Hematopoietic multipotent progenitor cell treated with erythropoietin and hydrocortisone succinate and interleukin-3 and kit ligand, for 15 days (in vitro differentiated cells): ENCODE measurements at regions not wholly inside any gene's neighbourhood (a gene's known extent, or its start where the extent isn't known, plus 50 kb on each side); places are given as distances from the start of the nearest gene placed in this dataset.

ENCODE experiments used
- DNase-seq: peaks from one replicate; pipeline ENCODE4 v3.0.0-alpha.2; 2015; ENCODE audit warnings: low spot score

GRCh38 chr11:91756829-91757480 is 467.7 kb upstream of the FAT3 start:
- DNase-seq = no peak

GRCh38 chr11:91755951-91756707 is 468.5 kb upstream of the FAT3 start:
- DNase-seq = no peak

GRCh38 chr11:91755526-91755925 is 469.1 kb upstream of the FAT3 start:
- no peak for DNase-seq

GRCh38 chr11:91749251-91749650 is 475.4 kb upstream of the FAT3 start:
- no peak for DNase-seq

GRCh38 chr11:91742155-91742554 is 482.5 kb upstream of the FAT3 start:
- no peak for DNase-seq

- DNase-seq = no peak
Measured at GRCh38 chr11:91731051-91731450, 493.6 kb upstream of the FAT3 start.

- no peak for DNase-seq
Measured at GRCh38 chr11:91730620-91731019, 494.0 kb upstream of the FAT3 start.

GRCh38 chr11:91730057-91730456 is 494.6 kb upstream of the FAT3 start:
- DNase-seq = no peak

- no peak for DNase-seq
Measured at GRCh38 chr11:91717169-91717568, 507.4 kb upstream of the FAT3 start.

- no peak for DNase-seq
Measured at GRCh38 chr11:91707652-91708482, 516.8 kb upstream of the FAT3 start.

GRCh38 chr11:91703042-91703441 is 521.6 kb upstream of the FAT3 start:
- no peak for DNase-seq

- DNase-seq = no peak
Measured at GRCh38 chr11:91700854-91701253, 523.8 kb upstream of the FAT3 start.

- no peak for DNase-seq
Measured at GRCh38 chr11:91698845-91699244, 525.8 kb upstream of the FAT3 start.

- no peak for DNase-seq
Measured at GRCh38 chr11:91694331-91694730, 530.3 kb upstream of the FAT3 start.

GRCh38 chr11:91691872-91692271 is 532.7 kb upstream of the FAT3 start:
- no peak for DNase-seq

- DNase-seq = no peak
Measured at GRCh38 chr11:91688672-91689071, 535.9 kb upstream of the FAT3 start.

- no peak for DNase-seq
Measured at GRCh38 chr11:91686700-91687099, 537.9 kb upstream of the FAT3 start.

- DNase-seq = no peak
Measured at GRCh38 chr11:91686281-91686680, 538.3 kb upstream of the FAT3 start.

- DNase-seq = no peak
Measured at GRCh38 chr11:91673705-91674104, 550.9 kb upstream of the FAT3 start.

- no peak for DNase-seq
Measured at GRCh38 chr11:91664521-91664920, 560.1 kb upstream of the FAT3 start.

GRCh38 chr11:91660036-91660435 is 564.6 kb upstream of the FAT3 start:
- no peak for DNase-seq

- DNase-seq = no peak
Measured at GRCh38 chr11:91654686-91655085, 569.9 kb upstream of the FAT3 start.
